Nephron progenitor cell (in vitro differentiated cells): ENCODE measurements at regions not wholly inside any gene's neighbourhood (a gene's known extent, or its start where the extent isn't known, plus 50 kb on each side); places are given as distances from the start of the nearest gene placed in this dataset.
"Not testable (repeated sequence)": the region's sequence is repeated elsewhere in the genome, so short reads cannot be mapped to it uniquely, and the experiment has no call there.

ENCODE experiments used
- DNase-seq: peaks from one replicate; pipeline ENCODE4 v3.0.0; 2021
- H3K27ac Mint-ChIP-seq: 2 replicates; pipeline ENCODE4 v1.8.0; 2021; ENCODE audit warnings: mild to moderate bottlenecking, moderate library complexity, mixed read lengths
- H3K27me3 Mint-ChIP-seq: 2 replicates; pipeline ENCODE4 v1.8.0; 2021; ENCODE audit warnings: mild to moderate bottlenecking, low read depth, mixed read lengths; ENCODE audit not compliant: poor library complexity
- H3K36me3 Mint-ChIP-seq: 2 replicates; pipeline ENCODE4 v1.8.0; 2021; ENCODE audit warnings: low read depth, mixed read lengths
- H3K4me1 Mint-ChIP-seq: 2 replicates; pipeline ENCODE4 v1.8.0; 2021; ENCODE audit warnings: mixed read lengths
- H3K4me3 Mint-ChIP-seq: 2 replicates; pipeline ENCODE4 v1.8.0; 2021; ENCODE audit warnings: mild to moderate bottlenecking, moderate library complexity, mixed read lengths
- H3K9me3 Mint-ChIP-seq: 2 replicates; pipeline ENCODE4 v1.8.0; 2021; ENCODE audit warnings: mild to moderate bottlenecking, moderate library complexity, mixed read lengths
- CTCF ChIP-seq: fragments of 200-600 bp; sonication (generic); IDR thresholded peaks from 2 replicates; pipeline ENCODE4 v1.5.0; 2021; ENCODE audit warnings: antibody characterized with exemption

- H3K4me1 Mint-ChIP-seq, H3K27ac Mint-ChIP-seq, DNase-seq, H3K4me3 Mint-ChIP-seq, H3K27me3 Mint-ChIP-seq: not testable (repeated sequence)
- Mint-ChIP-seq H3K9me3 (peaks cover 53% of the 10 kb centered on the region), H3K36me3 (peaks cover 44% of the 10 kb centered on the region)
Observed at GRCh38 chr22:25344366-25344765, 124.9 kb downstream of the CRYBB2 start.

- H3K36me3 Mint-ChIP-seq, result peaks cover 53% of the 10 kb centered on the region
- peaks cover 6% of the 10 kb centered on the region for H3K27me3 Mint-ChIP-seq
- no peaks in the 10 kb centered on the region for H3K4me1 Mint-ChIP-seq
- no peak overlapping the region for H3K27ac Mint-ChIP-seq
- no peak for TF ChIP-seq CTCF
- no peak overlapping the region for H3K4me3 Mint-ChIP-seq
- no peak for DNase-seq
- H3K9me3 Mint-ChIP-seq, result peaks cover 31% of the 10 kb centered on the region
Observed at GRCh38 chr22:25346859-25347751, 127.7 kb downstream of the CRYBB2 start.

GRCh38 chr22:25347752-25348102 lies 128.3 kb downstream of the CRYBB2 start:
- no peak for DNase-seq
- no peak for TF ChIP-seq CTCF
- Mint-ChIP-seq H3K36me3 (peaks cover 53% of the 10 kb centered on the region), H3K27ac (no peak overlapping the region), H3K27me3 (peaks cover 4% of the 10 kb centered on the region), H3K4me3 (no peak overlapping the region), H3K4me1 (no peaks in the 10 kb centered on the region), H3K9me3 (peaks cover 24% of the 10 kb centered on the region)

GRCh38 chr22:25348391-25348790 lies 129.0 kb downstream of the CRYBB2 start:
- no peak overlapping the region for H3K4me3 Mint-ChIP-seq

GRCh38 chr22:25348996-25349395 lies 129.6 kb downstream of the CRYBB2 start:
- H3K27me3 Mint-ChIP-seq, H3K4me1 Mint-ChIP-seq, DNase-seq, H3K4me3 Mint-ChIP-seq, H3K27ac Mint-ChIP-seq: not testable (repeated sequence)
- Mint-ChIP-seq H3K36me3 (peaks cover 51% of the 10 kb centered on the region), H3K9me3 (peaks cover 12% of the 10 kb centered on the region)

More at GRCh38 chr22:25348391-25348790, 129.0 kb downstream of the CRYBB2 start:
- Mint-ChIP-seq H3K27me3 (peaks cover 3% of the 10 kb centered on the region), H3K36me3 (peaks cover 51% of the 10 kb centered on the region), H3K9me3 (peaks cover 18% of the 10 kb centered on the region), H3K4me1 (no peaks in the 10 kb centered on the region), H3K27ac (no peak overlapping the region)
- TF ChIP-seq CTCF, result no peak
- DNase-seq, result no peak

GRCh38 chr22:25350551-25350971 lies 131.1 kb downstream of the CRYBB2 start:
- H3K9me3 Mint-ChIP-seq, result peaks cover 8% of the 10 kb centered on the region
- no peak for DNase-seq
- H3K4me3 Mint-ChIP-seq, result no peak overlapping the region
- H3K4me1 Mint-ChIP-seq, result no peaks in the 10 kb centered on the region
- H3K36me3 Mint-ChIP-seq, result peaks cover 51% of the 10 kb centered on the region
- TF ChIP-seq CTCF, result no peak
- no peaks in the 10 kb centered on the region for H3K27me3 Mint-ChIP-seq
- no peak overlapping the region for H3K27ac Mint-ChIP-seq
